OCI-M1 (cell line): ENCODE measurements at regions not wholly inside any gene's neighbourhood (a gene's known extent, or its start where the extent isn't known, plus 50 kb on each side); places are given as distances from the start of the nearest gene placed in this dataset.
A peak's percentile ranks its signal among the peaks of the same experiment; 100 is the strongest.

ENCODE experiments used
- DNase-seq: peaks from one replicate; lab custom pipeline; 2025; lab: John Stamatoyannopoulos, UW

DNA sequence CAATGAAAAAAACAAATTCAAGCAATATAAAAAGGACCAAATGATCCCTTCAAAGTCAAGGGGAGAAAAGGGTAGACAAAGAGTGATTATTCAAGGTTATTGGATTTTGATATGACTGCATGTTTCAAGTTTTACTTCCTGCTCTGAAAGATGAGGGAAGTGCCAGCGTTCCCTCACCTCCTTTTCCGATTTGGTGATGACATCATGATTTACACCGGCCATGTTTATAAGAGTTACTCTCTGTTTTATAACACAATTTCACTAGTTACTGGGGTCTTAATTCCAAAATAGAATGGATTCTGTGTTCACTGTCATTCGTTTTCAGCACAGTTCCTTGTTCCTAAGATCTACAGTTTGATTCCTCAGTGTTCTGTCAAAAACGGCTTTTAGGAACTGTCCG, 60.5 kb upstream of the CPXM2 start:
- no peak for DNase-seq

DNA sequence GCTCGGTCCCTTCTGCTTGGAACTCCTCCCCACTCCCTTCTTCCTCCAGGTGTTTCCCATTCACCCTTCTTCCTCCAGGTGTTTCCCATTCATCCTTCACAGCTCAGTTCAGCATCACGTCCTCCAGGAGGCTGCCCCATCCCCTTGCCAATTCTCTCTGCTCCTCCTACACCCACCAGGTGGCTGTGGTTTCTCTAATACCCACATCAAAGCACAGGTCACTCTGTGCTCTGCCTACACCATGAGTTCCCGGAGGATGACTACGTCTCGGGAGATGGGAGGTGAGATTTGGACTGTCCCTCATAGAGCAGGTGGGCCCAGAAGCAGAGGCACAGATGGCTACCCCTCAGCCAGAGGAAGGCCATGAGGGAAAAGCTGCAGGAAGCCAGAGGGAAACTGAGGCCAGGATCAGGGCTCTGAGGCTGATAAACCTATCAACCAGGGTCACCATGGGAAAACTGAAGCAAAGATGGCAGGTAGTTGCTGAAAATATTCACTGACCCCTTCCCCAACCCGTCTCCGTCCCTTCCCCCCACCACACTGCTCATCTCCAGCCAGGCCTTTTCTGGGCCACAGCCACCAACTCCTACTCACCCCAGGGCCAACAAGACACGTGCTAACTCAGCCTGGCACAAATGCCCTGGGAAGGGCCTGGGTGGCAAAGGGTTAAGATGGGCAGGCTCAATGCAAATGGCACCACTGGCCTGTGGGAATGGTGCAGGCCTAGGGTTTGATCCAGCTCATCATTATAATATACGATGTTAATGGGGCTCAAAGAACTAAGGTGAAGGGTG, 56.6 kb upstream of the CPXM2 start:
- no peak for DNase-seq

DNA sequence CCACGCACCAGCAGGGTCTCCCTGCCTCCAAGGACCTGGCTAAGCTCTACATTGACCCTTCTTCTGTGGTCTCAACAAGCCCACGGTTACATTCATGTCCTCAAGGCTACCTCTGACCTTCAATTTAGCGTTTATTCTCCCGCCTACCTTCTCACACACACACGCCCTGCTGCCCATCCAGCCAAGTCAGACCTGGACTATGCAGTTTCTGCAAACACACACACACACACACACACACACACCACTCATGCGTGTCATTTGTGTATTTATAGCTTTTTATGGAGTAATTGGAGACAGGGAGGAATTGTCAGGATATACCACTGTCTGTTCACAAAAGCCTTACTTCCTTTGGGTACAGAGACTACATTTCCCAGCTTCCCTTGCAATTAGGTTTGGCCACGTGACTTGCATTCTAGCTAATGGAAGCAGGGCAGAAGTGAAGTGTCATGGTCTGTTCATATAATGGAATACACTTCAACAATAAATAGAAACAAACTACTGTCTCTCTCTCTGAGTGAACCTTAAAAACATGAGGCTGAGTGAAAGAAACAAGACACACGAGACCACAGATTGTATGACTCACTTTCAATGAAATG, 53.8 kb upstream of the CPXM2 start:
- DNase-seq = peak; percentile 22

DNA sequence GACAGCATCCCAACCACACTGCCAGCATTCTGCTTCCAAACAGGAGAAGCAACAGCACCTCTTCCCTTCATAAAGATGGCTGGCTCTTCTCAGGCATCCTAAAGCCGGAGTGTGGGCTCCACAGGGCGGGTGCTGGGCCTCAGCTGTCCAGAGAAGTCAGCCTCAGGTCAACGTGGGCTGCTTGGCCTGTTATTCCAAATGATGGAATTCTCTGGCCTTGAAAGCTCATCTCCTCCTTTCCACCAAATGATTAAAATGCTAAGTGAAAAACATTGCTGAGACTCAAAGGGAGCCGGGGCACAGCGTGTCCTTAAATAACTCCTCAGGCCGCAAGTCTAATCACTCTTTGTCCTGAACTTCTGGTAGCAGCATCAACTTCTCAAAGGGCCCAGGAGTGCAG, 53.1 kb upstream of the CPXM2 start:
- no peak for DNase-seq

DNA sequence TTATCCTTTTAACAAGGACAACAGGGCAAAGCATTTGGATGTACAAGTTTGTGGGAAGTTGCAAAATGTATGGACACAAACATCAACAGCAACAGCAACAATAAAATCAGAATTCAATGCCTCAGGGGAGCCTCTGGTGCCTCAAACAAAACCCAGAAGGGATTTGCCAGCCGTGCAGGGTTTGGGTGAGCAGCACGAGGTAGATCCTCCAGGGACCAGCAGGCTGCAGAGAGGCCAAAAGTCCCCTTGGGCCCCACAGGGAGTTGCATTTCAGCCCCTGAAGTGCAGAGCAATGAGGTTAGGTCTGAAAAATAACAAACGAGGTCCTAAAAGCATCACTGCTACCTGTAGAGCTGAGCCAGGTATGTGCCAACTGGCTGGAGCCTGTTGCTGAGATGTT, 51.7 kb upstream of the CPXM2 start:
- DNase-seq = no peak

DNA sequence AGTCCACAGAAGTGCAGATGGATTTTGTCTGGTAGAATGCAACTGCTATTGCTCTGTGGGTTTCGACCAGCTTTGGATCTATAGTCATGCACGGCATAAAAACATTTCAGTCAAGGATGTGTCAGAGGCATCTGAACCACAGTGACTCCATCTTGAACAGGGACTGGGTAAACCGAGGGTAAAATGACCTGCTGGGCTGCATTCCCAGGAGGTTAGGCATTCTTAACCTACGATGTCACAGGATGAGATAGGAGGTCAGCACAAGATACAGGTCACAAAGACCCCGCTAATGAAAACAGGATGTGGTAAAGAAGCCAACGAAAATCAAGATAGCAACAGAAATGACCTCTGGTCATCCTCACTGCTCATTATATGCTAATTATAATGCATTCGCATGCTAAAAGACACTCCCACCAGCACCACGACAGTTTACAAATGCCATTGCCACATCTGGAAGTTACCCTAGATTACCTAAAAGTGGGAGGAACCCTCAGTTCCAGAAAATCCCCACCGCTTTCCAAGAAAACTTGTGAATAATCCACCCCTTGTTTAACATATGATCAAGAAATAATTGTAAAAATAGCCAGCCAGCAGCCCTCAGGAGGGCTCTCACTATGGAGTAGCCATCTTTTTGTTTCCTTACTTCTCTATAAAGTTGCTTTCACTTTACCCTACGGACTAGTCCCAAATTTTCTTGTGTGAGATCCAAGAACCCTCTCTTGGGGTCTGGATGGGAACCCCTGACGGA, 50.7 kb upstream of the CPXM2 start:
- peak; percentile 9 for DNase-seq
